Astrocyte (in vitro differentiated cells and primary cell): ENCODE measurements at regions not wholly inside any gene's neighbourhood (a gene's known extent, or its start where the extent isn't known, plus 50 kb on each side); places are given as distances from the start of the nearest gene placed in this dataset.

ENCODE experiments used
- DNase-seq: peaks from one replicate; pipeline ENCODE4 v3.0.0-alpha.2; 2010; ENCODE audit warnings: low read depth
- FAIRE-seq: peaks from 2 replicates; lab custom pipeline; 2011; peaks lifted over from hg19 to GRCh38; lab: Jason Lieb, UNC
- H2AFZ ChIP-seq: 2 replicates; pipeline ENCODE4 v1.6.0; 2012; ENCODE audit warnings: low read depth, low read length, inconsistent platforms
- H3K27ac ChIP-seq: 2 replicates; pipeline ENCODE4 v1.5.1; 2011; ENCODE audit warnings: low read depth, low read length, inconsistent platforms
- H3K27me3 ChIP-seq: 2 replicates; pipeline ENCODE4 v1.6.0; 2011; ENCODE audit warnings: low read length, inconsistent platforms; ENCODE audit not compliant: insufficient read depth
- H3K36me3 ChIP-seq: 2 replicates; pipeline ENCODE4 v1.5.1; 2011; ENCODE audit warnings: low read length, inconsistent platforms; ENCODE audit not compliant: insufficient read depth
- H3K4me1 ChIP-seq: 2 replicates; pipeline ENCODE4 v1.5.1; 2011; ENCODE audit warnings: low read length, inconsistent platforms; ENCODE audit not compliant: insufficient read depth
- H3K4me2 ChIP-seq: 2 replicates; pipeline ENCODE4 v1.6.0; 2012; ENCODE audit warnings: low read length, inconsistent platforms
- H3K4me3 ChIP-seq: 2 replicates; pipeline ENCODE4 v1.5.1; 2011; ENCODE audit warnings: low read depth, mild to moderate bottlenecking, low read length, inconsistent platforms; ENCODE audit not compliant: insufficient read depth
- H3K79me2 ChIP-seq: 2 replicates; pipeline ENCODE4 v1.6.0; 2012; ENCODE audit warnings: mild to moderate bottlenecking, low read length, inconsistent platforms; ENCODE audit not compliant: insufficient read depth
- H3K9ac ChIP-seq: 2 replicates; pipeline ENCODE4 v1.6.0; 2012; ENCODE audit warnings: mild to moderate bottlenecking, low read length, inconsistent platforms
- H3K9me3 ChIP-seq: 2 replicates; pipeline ENCODE4 v1.5.1; 2012; ENCODE audit warnings: low read depth, mild to moderate bottlenecking, low read length, inconsistent platforms; ENCODE audit not compliant: insufficient read depth
- H4K20me1 ChIP-seq: 2 replicates; pipeline ENCODE4 v1.6.0; 2012; ENCODE audit warnings: low read length, inconsistent platforms; ENCODE audit not compliant: insufficient read depth
- H3K27ac Mint-ChIP-seq: one replicate; pipeline ENCODE4 v1.8.0; 2021; ENCODE audit warnings: mild to moderate bottlenecking, mixed read lengths; ENCODE audit not compliant: unreplicated experiment
- H3K27me3 Mint-ChIP-seq: one replicate; pipeline ENCODE4 v1.8.0; 2021; ENCODE audit warnings: low read depth, mixed read lengths; ENCODE audit not compliant: unreplicated experiment
- H3K36me3 Mint-ChIP-seq: one replicate; pipeline ENCODE4 v1.8.0; 2021; ENCODE audit warnings: low read depth, mixed read lengths; ENCODE audit not compliant: unreplicated experiment
- H3K4me1 Mint-ChIP-seq: one replicate; pipeline ENCODE4 v1.8.0; 2021; ENCODE audit warnings: low read depth, mixed read lengths; ENCODE audit not compliant: unreplicated experiment
- H3K4me3 Mint-ChIP-seq: one replicate; pipeline ENCODE4 v1.8.0; 2021; ENCODE audit warnings: mild to moderate bottlenecking, moderate library complexity, mixed read lengths; ENCODE audit not compliant: unreplicated experiment
- H3K9me3 Mint-ChIP-seq: one replicate; pipeline ENCODE4 v1.8.0; 2021; ENCODE audit warnings: mild to moderate bottlenecking, mixed read lengths; ENCODE audit not compliant: unreplicated experiment
- CTCF ChIP-seq: IDR thresholded peaks from 2 replicates; pipeline ENCODE4 v1.5.1; 2011; ENCODE audit warnings: low read depth, mild to moderate bottlenecking, inconsistent platforms, low read length, moderate library complexity; ENCODE audit not compliant: insufficient read depth
- EZH2 ChIP-seq: IDR thresholded peaks from 2 replicates; pipeline ENCODE4 v1.6.1; 2012; ENCODE audit warnings: mild to moderate bottlenecking, low read length, inconsistent platforms; ENCODE audit not compliant: insufficient read depth

GRCh38 chr10:111347386-111348013 lies 270.7 kb downstream of the ADRA2A start:
- no peak overlapping the region for H3K4me3 ChIP-seq
- Mint-ChIP-seq H3K36me3 (no peaks in the 10 kb centered on the region), H3K9me3 (peaks cover 2% of the 10 kb centered on the region), H3K27ac (no peak overlapping the region), H3K27me3 (peaks cover 3% of the 10 kb centered on the region), H3K4me3 (no peak overlapping the region), H3K4me1 (no peaks in the 10 kb centered on the region)
- DNase-seq (no peak), FAIRE-seq (no peak)
- no peaks in the 10 kb centered on the region for H3K36me3 ChIP-seq
- H4K20me1 ChIP-seq: no peaks in the 10 kb centered on the region
- no peaks in the 10 kb centered on the region for H3K79me2 ChIP-seq
- H2AFZ ChIP-seq: no peak overlapping the region
- H3K9me3 ChIP-seq: no peaks in the 10 kb centered on the region
- H3K4me2 ChIP-seq: no peak overlapping the region
- H3K4me1 ChIP-seq: no peaks in the 10 kb centered on the region
- no peak overlapping the region for H3K27ac ChIP-seq
- no peak for TF ChIP-seq CTCF
- TF ChIP-seq EZH2: no peak
- H3K9ac ChIP-seq: no peak overlapping the region
- H3K27me3 ChIP-seq: no peaks in the 10 kb centered on the region

- no peaks in the 10 kb centered on the region for H3K79me2 ChIP-seq
- no peak overlapping the region for H3K27ac Mint-ChIP-seq
- peaks cover 3% of the 10 kb centered on the region for H3K27me3 Mint-ChIP-seq
- no peaks in the 10 kb centered on the region for H3K9me3 ChIP-seq
- no peak for FAIRE-seq
- no peaks in the 10 kb centered on the region for H3K4me1 ChIP-seq
- H3K4me3 ChIP-seq: no peak overlapping the region
- H3K9ac ChIP-seq: no peak overlapping the region
- H3K4me1 Mint-ChIP-seq: no peaks in the 10 kb centered on the region
- H3K36me3 Mint-ChIP-seq: no peaks in the 10 kb centered on the region
- no peak for DNase-seq
- H3K4me3 Mint-ChIP-seq: no peak overlapping the region
- no peak overlapping the region for H3K4me2 ChIP-seq
- H3K27ac ChIP-seq: no peak overlapping the region
- H3K36me3 ChIP-seq: no peaks in the 10 kb centered on the region
- TF ChIP-seq CTCF: no peak
- TF ChIP-seq EZH2: no peak
- H3K27me3 ChIP-seq: no peaks in the 10 kb centered on the region
- no peak overlapping the region for H2AFZ ChIP-seq
- no peaks in the 10 kb centered on the region for H4K20me1 ChIP-seq
- H3K9me3 Mint-ChIP-seq: no peaks in the 10 kb centered on the region
Measured at GRCh38 chr10:111348076-111348475, 271.2 kb downstream of the ADRA2A start.

GRCh38 chr10:111354859-111355258 lies 278.0 kb downstream of the ADRA2A start:
- Histone ChIP-seq H2AFZ (no peak overlapping the region), H3K9ac (no peak overlapping the region), H3K4me2 (no peak overlapping the region), H3K79me2 (no peaks in the 10 kb centered on the region), H3K27ac (no peak overlapping the region), H3K27me3 (no peaks in the 10 kb centered on the region), H3K9me3 (no peaks in the 10 kb centered on the region), H4K20me1 (no peaks in the 10 kb centered on the region), H3K36me3 (no peaks in the 10 kb centered on the region), H3K4me1 (no peaks in the 10 kb centered on the region), H3K4me3 (no peak overlapping the region)
- Mint-ChIP-seq H3K27ac (no peak overlapping the region), H3K27me3 (peaks cover 2% of the 10 kb centered on the region), H3K9me3 (no peaks in the 10 kb centered on the region), H3K36me3 (no peaks in the 10 kb centered on the region), H3K4me3 (no peak overlapping the region), H3K4me1 (no peaks in the 10 kb centered on the region)
- TF ChIP-seq CTCF (no peak), EZH2 (no peak)
- FAIRE-seq (no peak), DNase-seq (no peak)
